HG03045 (cell line): ENCODE measurements at regions not wholly inside any gene's neighbourhood (a gene's known extent, or its start where the extent isn't known, plus 50 kb on each side); places are given as distances from the start of the nearest gene placed in this dataset.
"Not testable (repeated sequence)": the region's sequence is repeated elsewhere in the genome, so short reads cannot be mapped to it uniquely, and the experiment has no call there.

Experiments
- ATAC-seq: cut with Tn5 transposase; IDR thresholded peaks from one replicate; pipeline ENCODE4 v1.9.1; 2021; ENCODE audit warnings: mild to moderate bottlenecking, moderate library complexity; ENCODE audit not compliant: unreplicated experiment

GRCh38 chr12:89289720-89290119 is 62.6 kb downstream of the DUSP6 start:
- ATAC-seq = no peak

DNA sequence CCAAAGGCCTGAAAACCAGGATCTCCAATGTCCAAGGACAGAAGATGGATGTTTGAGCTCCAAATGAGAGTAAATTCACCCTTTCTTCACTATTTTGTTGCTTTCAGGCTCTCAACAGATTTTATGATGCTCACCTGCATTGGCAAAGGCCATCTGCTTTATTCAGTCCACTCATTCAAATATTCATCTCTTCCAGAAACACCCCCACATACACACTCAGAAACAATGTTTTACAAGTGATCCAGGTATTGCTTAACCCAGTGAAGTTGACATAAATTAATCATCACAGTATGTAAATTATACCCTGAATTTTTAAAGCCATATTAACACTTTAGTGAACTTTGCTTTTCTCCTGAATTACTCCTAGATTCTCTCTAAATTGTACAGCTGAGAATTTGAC is 63.3 kb downstream of the DUSP6 start:
- no peak for ATAC-seq

GRCh38 chr12:89286501-89286900 is 65.8 kb downstream of the DUSP6 start:
- ATAC-seq = no peak

DNA sequence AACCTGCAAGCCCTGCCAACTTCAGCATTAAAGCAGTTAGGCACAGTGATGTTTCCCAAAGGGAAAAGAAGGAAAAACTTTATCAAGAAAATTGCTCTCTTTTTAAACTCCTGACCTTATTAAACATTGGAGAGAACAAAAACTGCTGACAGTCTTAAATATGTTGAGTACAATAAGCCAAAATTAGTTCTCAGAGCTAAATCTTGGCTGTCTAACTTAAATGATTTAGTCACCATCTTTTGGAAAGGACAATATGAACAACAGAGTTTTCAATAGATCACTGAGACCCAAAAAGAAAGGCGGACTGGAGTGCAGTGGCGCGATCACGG is 70.8 kb downstream of the DUSP6 start:
- no peak for ATAC-seq

DNA sequence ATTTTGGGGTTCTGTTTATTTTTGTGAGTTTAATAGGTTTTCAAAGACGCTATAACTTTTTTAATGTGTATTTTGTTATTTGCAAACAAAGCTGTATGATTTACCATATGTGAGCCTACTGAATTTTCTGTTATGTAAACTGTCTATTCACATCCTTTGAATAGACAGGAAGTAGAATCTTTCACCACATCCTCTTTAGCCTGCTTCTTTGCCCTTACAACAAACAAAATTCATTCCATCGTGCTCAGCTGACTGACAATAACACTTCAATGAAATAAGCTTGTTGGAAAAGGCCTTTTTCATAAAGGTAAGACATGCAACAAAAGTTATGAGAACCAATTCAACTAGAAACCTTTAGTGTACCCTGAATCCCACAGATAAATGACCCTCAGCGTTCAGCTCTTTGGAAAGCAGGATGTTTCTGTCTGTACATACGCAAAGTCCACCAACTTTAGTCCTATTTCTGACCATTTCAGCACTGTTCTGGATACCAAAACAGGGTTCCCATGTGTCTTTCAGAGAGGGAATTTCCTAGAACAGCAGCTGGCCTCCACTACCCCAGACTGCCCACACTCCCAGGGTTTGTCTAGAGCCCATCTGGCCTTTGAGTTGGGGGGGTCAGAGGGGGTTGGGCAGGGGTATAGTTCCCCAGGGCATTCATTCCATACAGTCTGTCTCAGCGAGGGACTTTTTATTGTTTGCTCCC is 71.3 kb downstream of the DUSP6 start:
- ATAC-seq = no peak

DNA sequence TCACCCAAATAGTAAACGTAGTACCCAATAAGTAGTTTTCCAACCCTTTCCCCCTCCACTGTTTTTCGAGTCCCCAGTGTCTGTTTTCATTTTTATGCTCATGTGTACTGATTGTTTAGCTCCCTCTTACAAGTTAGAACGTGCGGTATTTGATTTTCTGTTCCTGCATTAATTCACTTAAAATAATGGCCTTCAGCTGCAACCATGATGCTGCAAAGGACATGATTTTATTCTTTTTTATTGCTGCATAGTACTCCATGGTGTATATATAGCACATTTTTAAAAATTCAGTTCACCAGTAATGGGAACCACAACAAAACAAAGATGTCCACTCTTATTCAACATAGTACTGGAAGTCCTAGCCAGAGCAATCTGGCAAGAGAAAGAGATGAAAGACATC is 72.8 kb downstream of the DUSP6 start:
- ATAC-seq = no peak

GRCh38 chr12:89278862-89279261 is 73.4 kb downstream of the DUSP6 start:
- no peak for ATAC-seq

- ATAC-seq = no peak
Measured at GRCh38 chr12:89278169-89278568, 74.1 kb downstream of the DUSP6 start.

- no peak for ATAC-seq
Measured at GRCh38 chr12:89276860-89277259, 75.4 kb downstream of the DUSP6 start.

DNA sequence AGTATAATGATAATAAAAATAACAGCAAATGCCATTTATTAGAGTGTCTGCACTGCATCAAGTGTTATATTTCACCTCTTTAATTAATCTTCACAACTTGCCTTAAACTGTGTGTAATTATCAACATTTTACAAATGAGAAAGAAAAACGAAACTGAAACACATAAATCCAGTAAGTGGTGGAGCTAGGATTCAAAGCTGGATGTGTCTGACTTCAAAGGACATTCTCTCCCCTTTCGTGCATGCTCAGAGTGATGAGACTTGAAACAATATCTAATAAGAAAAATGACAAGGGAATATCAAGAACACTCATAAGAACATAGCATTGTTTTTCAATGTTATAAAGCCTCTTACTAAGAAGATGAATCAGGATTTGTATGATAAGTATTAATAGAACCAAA is 78.8 kb downstream of the DUSP6 start:
- ATAC-seq = no peak

- ATAC-seq = no peak
Measured at GRCh38 chr12:89270548-89270947, 81.8 kb downstream of the DUSP6 start.

GRCh38 chr12:89269174-89269573 is 83.1 kb downstream of the DUSP6 start:
- no peak for ATAC-seq

DNA sequence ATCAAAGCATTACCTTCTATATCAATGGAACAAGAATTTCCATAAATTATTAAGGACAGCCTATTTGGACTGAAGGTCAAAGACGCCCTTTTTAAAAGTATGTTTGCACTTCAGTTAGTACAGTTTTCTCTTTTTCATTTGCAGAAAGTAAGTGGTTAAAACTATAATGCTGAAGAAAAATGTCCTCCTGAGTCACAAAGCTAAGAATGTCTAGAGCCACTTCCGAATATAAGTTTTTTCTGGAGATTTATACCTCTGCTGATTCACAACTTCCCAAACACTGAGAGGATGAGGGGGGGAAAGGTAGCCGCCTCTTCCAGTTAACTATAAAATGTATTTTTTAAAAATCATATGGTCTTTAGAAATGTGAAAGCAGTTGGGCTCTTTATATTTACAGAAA is 84.9 kb downstream of the DUSP6 start:
- no peak for ATAC-seq

- ATAC-seq = not testable (repeated sequence)
Measured at GRCh38 chr12:89266574-89267188, 85.6 kb downstream of the DUSP6 start.

DNA sequence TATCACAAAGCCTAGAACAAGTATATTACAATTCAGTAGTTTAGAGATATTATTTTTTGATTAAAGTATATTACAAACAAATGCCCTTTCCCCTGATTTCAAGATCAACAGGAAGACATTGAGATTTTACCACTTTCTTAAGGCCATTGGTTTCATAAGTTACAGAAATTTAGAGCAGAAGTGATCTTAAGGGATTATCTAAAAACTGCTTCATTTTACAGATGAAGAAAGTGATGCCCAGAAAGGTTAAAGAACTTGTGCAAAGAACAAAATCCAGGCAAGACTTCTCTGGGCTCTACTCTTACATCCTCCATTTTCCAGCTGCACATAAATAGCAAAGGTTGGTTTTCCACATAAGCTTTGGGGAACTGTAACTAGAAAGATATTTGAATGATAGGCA is 87.5 kb downstream of the DUSP6 start:
- ATAC-seq = no peak

DNA sequence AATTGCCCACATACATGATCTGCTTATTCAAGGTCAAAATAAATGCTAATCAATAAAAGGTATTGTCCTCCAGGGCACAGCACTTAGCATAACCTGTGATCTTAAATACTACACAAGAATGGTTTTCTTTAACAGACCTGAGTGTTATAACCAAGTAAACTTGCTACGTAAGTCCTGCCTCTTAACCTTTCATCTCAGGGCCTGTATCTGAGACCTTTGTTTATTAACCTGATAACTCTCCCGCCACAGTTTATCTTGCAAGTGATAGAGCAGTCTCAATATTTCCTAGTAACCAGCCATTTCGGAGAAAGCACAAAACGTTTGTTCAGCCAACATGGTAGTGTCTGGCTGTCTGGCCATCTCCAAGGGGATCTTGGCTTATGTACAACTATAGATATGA is 88.4 kb downstream of the DUSP6 start:
- ATAC-seq = no peak

- no peak for ATAC-seq
Measured at GRCh38 chr12:89262855-89263552, 89.3 kb downstream of the DUSP6 start.

DNA sequence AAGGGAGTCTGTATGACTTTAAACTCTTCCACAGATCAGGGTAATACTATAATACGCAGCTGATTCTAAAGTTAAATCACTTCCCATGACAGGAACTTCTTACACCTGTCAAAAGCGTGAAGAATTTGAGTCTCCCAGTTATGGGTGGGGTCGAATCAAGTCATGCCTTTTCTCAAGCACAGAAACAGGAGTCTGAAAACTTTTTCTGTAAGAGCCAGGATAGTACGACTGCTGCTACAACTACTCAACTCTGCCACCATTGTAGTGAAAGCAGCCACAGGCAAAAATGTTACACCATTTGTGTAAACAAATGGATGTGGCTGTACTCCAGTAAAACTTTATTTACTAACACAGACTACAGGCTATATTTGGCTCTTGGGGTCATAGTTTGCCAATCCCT is 90.3 kb downstream of the DUSP6 start:
- ATAC-seq = no peak

GRCh38 chr12:89260841-89261637 is 91.3 kb downstream of the DUSP6 start:
- ATAC-seq = no peak

DNA sequence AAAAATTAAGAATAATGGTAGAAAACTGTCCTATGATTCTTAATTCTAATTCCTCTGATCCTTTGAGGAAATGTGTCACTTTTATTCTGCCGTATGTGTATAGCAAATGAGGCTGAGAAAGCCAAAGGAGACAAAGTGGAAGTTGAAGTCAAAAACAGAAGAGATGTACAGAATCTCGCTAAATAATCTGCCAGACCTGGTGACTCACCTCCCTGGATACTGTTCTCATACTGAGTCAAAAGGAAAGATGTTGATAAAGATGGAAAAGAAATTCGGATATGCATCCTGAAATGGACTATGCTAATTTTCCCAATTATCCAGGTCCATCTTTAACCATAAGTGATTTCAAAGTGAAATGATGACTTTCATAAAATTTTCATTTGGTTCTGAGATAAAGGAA is 92.5 kb downstream of the DUSP6 start:
- ATAC-seq = no peak

GRCh38 chr12:89258240-89258969 is 93.9 kb downstream of the DUSP6 start:
- ATAC-seq = no peak
